Ovary (tissue), 3 donors: ENCODE measurements at regions not wholly inside any gene's neighbourhood (a gene's known extent, or its start where the extent isn't known, plus 50 kb on each side); places are given as distances from the start of the nearest gene placed in this dataset.

Source experiments
- CTCF ChIP-seq, 3 donors: fragments of 450-650 bp in 2 of 3; fragments of 200-600 bp in 1 of 3; IDR thresholded peaks; one replicate each; pipeline versions ENCODE4 v1.5.1 to v1.8.0; 2016 to 2022; ENCODE audit warnings: antibody characterized with exemption in 3 of 3, mild to moderate bottlenecking in 1 of 3
- EP300 ChIP-seq: sonication (generic); formaldehyde crosslinking; IDR thresholded peaks from one replicate; pipeline ENCODE4 v1.6.1; 2017; ENCODE audit warnings: antibody characterized with exemption
- donor health status: DM: no; HTN: no; CAD: no.

- TF ChIP-seq CTCF (IDR thresholded peaks at IDR 0.05) = no peak
- no peak for TF ChIP-seq EP300
Observed at GRCh38 chr3:107065094-107065861, 312.0 kb upstream of the CCDC54 start.
